ENCODE measurements at regions not wholly inside any gene's neighbourhood (a gene's known extent, or its start where the extent isn't known, plus 50 kb on each side); places are given as distances from the start of the nearest gene placed in this dataset.

GRCh38 chr12:64968989-64969819, 144.8 kb downstream of the TBC1D30 start:
- no peak for TF ChIP-seq TAF1 (IDR thresholded peaks at IDR 0.05; ENCODE audit: borderline replicate concordance, insufficient read depth, low read length)
- no peak for TF ChIP-seq FOXP2 (optimal IDR thresholded peaks at IDR 0.05; ENCODE audit: borderline replicate concordance, extremely low read depth, extremely low read length, insufficient read depth)
- TF ChIP-seq SIN3A (IDR thresholded peaks at IDR 0.05; ENCODE audit: borderline replicate concordance, insufficient read depth, low read length): no peak
- no peak for TF ChIP-seq POLR2AphosphoS5 (IDR thresholded peaks at IDR 0.05; ENCODE audit: low read depth, low read length)

GRCh38 chr12:64976131-64976530, 145.0 kb downstream of the WIF1 start:
- TF ChIP-seq FOXP2 (optimal IDR thresholded peaks at IDR 0.05; ENCODE audit: borderline replicate concordance, extremely low read depth, extremely low read length, insufficient read depth) (no peak), TAF1 (IDR thresholded peaks at IDR 0.05; ENCODE audit: borderline replicate concordance, insufficient read depth, low read length) (no peak), POLR2AphosphoS5 (IDR thresholded peaks at IDR 0.05; ENCODE audit: low read depth, low read length) (no peak), SIN3A (IDR thresholded peaks at IDR 0.05; ENCODE audit: borderline replicate concordance, insufficient read depth, low read length) (no peak)
- TF ChIP-seq, protein P1, sequence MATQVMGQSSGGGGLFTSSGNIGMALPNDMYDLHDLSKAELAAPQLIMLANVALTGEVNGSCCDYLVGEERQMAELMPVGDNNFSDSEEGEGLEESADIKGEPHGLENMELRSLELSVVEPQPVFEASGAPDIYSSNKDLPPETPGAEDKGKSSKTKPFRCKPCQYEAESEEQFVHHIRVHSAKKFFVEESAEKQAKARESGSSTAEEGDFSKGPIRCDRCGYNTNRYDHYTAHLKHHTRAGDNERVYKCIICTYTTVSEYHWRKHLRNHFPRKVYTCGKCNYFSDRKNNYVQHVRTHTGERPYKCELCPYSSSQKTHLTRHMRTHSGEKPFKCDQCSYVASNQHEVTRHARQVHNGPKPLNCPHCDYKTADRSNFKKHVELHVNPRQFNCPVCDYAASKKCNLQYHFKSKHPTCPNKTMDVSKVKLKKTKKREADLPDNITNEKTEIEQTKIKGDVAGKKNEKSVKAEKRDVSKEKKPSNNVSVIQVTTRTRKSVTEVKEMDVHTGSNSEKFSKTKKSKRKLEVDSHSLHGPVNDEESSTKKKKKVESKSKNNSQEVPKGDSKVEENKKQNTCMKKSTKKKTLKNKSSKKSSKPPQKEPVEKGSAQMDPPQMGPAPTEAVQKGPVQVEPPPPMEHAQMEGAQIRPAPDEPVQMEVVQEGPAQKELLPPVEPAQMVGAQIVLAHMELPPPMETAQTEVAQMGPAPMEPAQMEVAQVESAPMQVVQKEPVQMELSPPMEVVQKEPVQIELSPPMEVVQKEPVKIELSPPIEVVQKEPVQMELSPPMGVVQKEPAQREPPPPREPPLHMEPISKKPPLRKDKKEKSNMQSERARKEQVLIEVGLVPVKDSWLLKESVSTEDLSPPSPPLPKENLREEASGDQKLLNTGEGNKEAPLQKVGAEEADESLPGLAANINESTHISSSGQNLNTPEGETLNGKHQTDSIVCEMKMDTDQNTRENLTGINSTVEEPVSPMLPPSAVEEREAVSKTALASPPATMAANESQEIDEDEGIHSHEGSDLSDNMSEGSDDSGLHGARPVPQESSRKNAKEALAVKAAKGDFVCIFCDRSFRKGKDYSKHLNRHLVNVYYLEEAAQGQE (IDR thresholded peaks at IDR 0.05; ENCODE audit: insufficient read depth in 1 of 2, low read depth in 2 of 2, low read length in 2 of 2): no peak

GRCh38 chr12:64983771-64984278, 137.3 kb downstream of the WIF1 start:
- TF ChIP-seq TAF1 (IDR thresholded peaks at IDR 0.05; ENCODE audit: borderline replicate concordance, insufficient read depth, low read length): no peak
- no peak for TF ChIP-seq SIN3A (IDR thresholded peaks at IDR 0.05; ENCODE audit: borderline replicate concordance, insufficient read depth, low read length)
- TF ChIP-seq POLR2AphosphoS5 (IDR thresholded peaks at IDR 0.05; ENCODE audit: low read depth, low read length): no peak
- TF ChIP-seq, protein P1 (IDR thresholded peaks at IDR 0.05; ENCODE audit: insufficient read depth in 1 of 2, low read depth in 2 of 2, low read length in 2 of 2): no peak
- no peak for TF ChIP-seq FOXP2 (optimal IDR thresholded peaks at IDR 0.05; ENCODE audit: borderline replicate concordance, extremely low read depth, extremely low read length, insufficient read depth)

DNA sequence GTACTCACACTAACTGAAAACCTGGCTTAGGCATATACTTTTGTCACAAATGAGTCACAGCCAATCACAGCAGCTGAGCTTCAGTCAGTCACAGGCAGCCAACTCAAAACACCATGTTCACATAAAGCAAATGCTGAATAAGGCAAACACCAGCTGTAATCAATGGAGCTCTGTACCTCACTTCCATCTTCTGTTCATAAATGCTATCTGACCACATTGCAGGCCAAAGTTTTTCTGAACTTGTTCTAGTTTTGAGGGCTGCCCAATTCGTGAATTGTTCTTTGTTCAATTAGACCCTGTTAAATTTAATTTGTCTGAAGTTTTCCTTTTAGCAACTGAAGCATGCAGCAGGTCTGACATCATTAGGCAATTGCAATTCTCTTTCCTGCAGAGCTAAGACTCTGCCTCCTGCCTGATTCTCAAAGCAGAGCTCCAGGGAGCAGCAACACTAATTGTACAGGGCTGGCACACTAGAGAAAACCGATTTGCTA, 129.9 kb downstream of the WIF1 start:
- TF ChIP-seq POLR2AphosphoS5 (IDR thresholded peaks at IDR 0.05; ENCODE audit: low read depth, low read length) (no peak), SIN3A (IDR thresholded peaks at IDR 0.05; ENCODE audit: borderline replicate concordance, insufficient read depth, low read length) (no peak), TAF1 (IDR thresholded peaks at IDR 0.05; ENCODE audit: borderline replicate concordance, insufficient read depth, low read length) (no peak), FOXP2 (optimal IDR thresholded peaks at IDR 0.05; ENCODE audit: borderline replicate concordance, extremely low read depth, extremely low read length, insufficient read depth) (no peak)
- TF ChIP-seq, protein P1 (IDR thresholded peaks at IDR 0.05; ENCODE audit: insufficient read depth in 1 of 2, low read depth in 2 of 2, low read length in 2 of 2): no peak

DNA sequence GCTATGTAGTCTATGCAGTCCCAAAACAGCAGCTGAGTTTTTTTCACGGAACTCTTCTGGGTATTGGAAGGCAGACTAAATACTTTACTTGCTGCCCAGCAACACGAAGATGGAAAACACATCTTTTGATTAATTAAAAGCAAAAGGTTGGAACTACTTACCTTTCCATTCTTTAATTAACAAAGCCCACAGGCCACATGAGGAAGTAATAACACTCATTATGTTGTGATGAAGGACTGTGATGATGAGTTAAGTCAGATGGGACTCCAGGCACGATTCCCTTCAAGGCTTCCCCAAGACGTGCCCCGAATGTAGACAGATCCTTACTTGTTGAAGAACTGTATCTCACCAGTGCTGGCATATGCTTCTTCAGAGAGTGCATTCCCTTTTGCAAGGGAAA, 129.0 kb downstream of the WIF1 start:
- TF ChIP-seq, protein P1 (IDR thresholded peaks at IDR 0.05; ENCODE audit: insufficient read depth in 1 of 2, low read depth in 2 of 2, low read length in 2 of 2): no peak
- TF ChIP-seq FOXP2 (optimal IDR thresholded peaks at IDR 0.05; ENCODE audit: borderline replicate concordance, extremely low read depth, extremely low read length, insufficient read depth) (no peak), TAF1 (IDR thresholded peaks at IDR 0.05; ENCODE audit: borderline replicate concordance, insufficient read depth, low read length) (no peak), SIN3A (IDR thresholded peaks at IDR 0.05; ENCODE audit: borderline replicate concordance, insufficient read depth, low read length) (no peak), POLR2AphosphoS5 (IDR thresholded peaks at IDR 0.05; ENCODE audit: low read depth, low read length) (no peak)
